Neutrophil (primary cell): ENCODE measurements at regions not wholly inside any gene's neighbourhood (a gene's known extent, or its start where the extent isn't known, plus 50 kb on each side); places are given as distances from the start of the nearest gene placed in this dataset.

ENCODE experiments used
- H3K27ac ChIP-seq: fragments of 200-600 bp; sonication (generic); 2 replicates; pipeline ENCODE4 v1.5.1; 2016; ENCODE audit warnings: mild to moderate bottlenecking, moderate library complexity
- H3K27me3 ChIP-seq: fragments of 200-600 bp; sonication (generic); 2 replicates; pipeline ENCODE4 v1.6.0; 2016; ENCODE audit warnings: mild to moderate bottlenecking
- H3K36me3 ChIP-seq: fragments of 200-600 bp; sonication (generic); 2 replicates; pipeline ENCODE4 v1.5.1; 2017
- H3K4me1 ChIP-seq, 2 experiments: fragments of 200-600 bp in 1 of 2; sonication (generic) in 1 of 2; 1 replicate in 1 of 2; 2 replicates in 1 of 2; pipeline versions ENCODE4 v1.5.1 to v1.6.1; 2013 to 2016; ENCODE audit warnings: low read depth in 1 of 2, low read length in 1 of 2, mild to moderate bottlenecking in 1 of 2, moderate library complexity in 1 of 2; ENCODE audit not compliant: control insufficient read depth in 1 of 2, insufficient read depth in 1 of 2
- H3K4me3 ChIP-seq, 2 experiments: fragments of 200-600 bp in 1 of 2; sonication (generic) in 1 of 2; 1 replicate in 1 of 2; 2 replicates in 1 of 2; pipeline ENCODE4 v1.5.1; 2013 to 2016; ENCODE audit warnings: low read depth in 1 of 2, low read length in 1 of 2, mild to moderate bottlenecking in 1 of 2, moderate library complexity in 1 of 2
- H3K9me3 ChIP-seq: fragments of 200-600 bp; sonication (generic); 2 replicates; pipeline ENCODE4 v1.5.1; 2016
- TF ChIP-seq, protein P1 (sequence below): fragments of 200-600 bp; sonication (generic); IDR thresholded peaks from 2 replicates; pipeline ENCODE4 v1.5.1; 2016; ENCODE audit warnings: antibody characterized with exemption

DNA sequence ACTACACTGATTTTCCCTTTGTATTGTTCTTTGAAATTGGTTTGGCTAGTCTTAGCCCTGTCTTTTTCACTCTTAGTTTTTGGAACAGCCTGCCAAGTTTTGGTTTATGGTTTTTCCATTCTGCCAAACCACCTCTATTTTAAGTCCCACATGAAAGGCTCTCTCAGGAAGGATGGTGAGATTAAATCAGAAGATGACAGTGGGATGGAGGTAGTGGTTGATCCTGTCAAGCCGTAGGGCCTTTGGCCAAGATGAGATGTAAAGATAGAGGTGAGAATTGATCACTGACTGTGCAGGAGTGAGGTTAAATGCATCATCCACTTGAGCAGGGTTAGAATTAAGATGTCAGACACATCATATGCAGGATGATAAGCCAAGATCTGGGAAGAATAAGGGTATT, 948.5 kb downstream of the SLC4A3 start:
- TF ChIP-seq, protein P1, sequence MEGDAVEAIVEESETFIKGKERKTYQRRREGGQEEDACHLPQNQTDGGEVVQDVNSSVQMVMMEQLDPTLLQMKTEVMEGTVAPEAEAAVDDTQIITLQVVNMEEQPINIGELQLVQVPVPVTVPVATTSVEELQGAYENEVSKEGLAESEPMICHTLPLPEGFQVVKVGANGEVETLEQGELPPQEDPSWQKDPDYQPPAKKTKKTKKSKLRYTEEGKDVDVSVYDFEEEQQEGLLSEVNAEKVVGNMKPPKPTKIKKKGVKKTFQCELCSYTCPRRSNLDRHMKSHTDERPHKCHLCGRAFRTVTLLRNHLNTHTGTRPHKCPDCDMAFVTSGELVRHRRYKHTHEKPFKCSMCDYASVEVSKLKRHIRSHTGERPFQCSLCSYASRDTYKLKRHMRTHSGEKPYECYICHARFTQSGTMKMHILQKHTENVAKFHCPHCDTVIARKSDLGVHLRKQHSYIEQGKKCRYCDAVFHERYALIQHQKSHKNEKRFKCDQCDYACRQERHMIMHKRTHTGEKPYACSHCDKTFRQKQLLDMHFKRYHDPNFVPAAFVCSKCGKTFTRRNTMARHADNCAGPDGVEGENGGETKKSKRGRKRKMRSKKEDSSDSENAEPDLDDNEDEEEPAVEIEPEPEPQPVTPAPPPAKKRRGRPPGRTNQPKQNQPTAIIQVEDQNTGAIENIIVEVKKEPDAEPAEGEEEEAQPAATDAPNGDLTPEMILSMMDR, result no peak
- no peak overlapping the region for H3K4me3 ChIP-seq
- H3K4me1 ChIP-seq, result no peaks in the 10 kb centered on the region
- no peaks in the 10 kb centered on the region for H3K36me3 ChIP-seq
- peaks cover 6% of the 10 kb centered on the region for H3K9me3 ChIP-seq
- no peak overlapping the region for H3K27ac ChIP-seq
- no peaks in the 10 kb centered on the region for H3K27me3 ChIP-seq

DNA sequence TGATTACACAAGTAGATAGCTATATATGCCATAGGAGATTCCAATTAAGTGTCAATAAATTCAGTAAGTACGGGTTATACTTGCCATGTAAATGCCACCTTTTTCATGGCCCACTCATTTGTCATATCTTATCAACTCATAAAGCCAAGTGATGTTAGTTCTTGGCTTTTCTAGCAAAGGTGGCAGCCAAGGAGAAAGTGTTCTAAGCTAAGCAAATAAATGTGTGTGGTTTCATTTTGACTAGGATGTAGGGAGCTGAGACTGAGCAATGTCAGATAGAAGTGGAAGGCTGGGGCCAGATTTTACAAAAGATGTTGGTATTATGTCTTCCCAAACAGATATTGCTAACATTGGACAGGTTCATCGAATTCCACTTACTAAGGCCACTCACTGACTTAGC, 952.0 kb downstream of the SLC4A3 start:
- no peak overlapping the region for H3K4me3 ChIP-seq
- TF ChIP-seq, protein P1, result no peak
- H3K36me3 ChIP-seq, result no peaks in the 10 kb centered on the region
- no peaks in the 10 kb centered on the region for H3K27me3 ChIP-seq
- no peak overlapping the region for H3K27ac ChIP-seq
- peaks cover 6% of the 10 kb centered on the region for H3K9me3 ChIP-seq
- H3K4me1 ChIP-seq, result no peaks in the 10 kb centered on the region

DNA sequence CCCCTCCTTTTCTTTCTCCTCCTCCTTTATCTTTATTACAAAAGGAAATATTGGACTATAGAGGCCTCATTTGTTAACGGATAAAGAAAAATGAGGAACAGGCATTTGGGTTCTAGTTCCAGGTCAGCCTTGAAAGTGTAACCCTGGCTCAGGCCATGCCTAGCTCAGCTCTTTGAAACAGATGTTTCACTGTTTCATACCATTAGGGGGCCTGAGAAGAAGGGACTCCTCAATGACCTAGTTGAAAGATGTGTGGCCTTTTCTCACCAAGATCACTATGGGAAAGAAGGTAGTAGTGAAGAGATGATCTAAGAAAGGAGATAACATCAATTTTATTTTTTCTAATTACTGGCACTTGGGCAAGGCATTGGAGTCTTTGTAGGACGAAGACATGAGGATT, 952.7 kb downstream of the SLC4A3 start:
- peaks cover 6% of the 10 kb centered on the region for H3K9me3 ChIP-seq

DNA sequence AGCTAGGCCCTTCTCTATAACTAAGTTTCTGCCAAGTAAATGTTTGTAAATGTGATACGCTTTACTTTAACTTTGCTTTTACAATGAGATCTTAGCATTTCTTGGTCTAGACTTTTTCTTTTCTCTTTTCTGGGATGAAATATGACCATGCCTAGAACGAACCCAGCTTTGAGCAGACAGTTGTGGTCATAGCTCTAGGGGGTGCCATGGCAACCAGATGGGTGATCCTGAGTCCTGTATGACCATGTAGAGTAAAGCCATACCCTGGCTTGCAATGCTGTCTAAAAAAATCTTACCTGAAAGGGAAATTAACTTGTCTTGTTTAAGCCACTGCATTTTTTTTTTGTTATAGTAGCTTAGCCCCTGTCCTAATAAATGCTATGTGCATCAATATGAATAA, 956.3 kb downstream of the SLC4A3 start:
- H3K9me3 ChIP-seq, result no peaks in the 10 kb centered on the region
- TF ChIP-seq, protein P1, result no peak
- H3K27ac ChIP-seq, result no peak overlapping the region
- H3K36me3 ChIP-seq, result no peaks in the 10 kb centered on the region
- no peak overlapping the region for H3K4me3 ChIP-seq
- no peaks in the 10 kb centered on the region for H3K4me1 ChIP-seq
- H3K27me3 ChIP-seq, result no peaks in the 10 kb centered on the region

More for the DNA sequence above, 952.7 kb downstream of the SLC4A3 start:
- H3K27ac ChIP-seq, result no peak overlapping the region
- H3K4me3 ChIP-seq, result no peak overlapping the region
- H3K27me3 ChIP-seq, result no peaks in the 10 kb centered on the region
- no peaks in the 10 kb centered on the region for H3K36me3 ChIP-seq
- H3K4me1 ChIP-seq, result no peaks in the 10 kb centered on the region
- TF ChIP-seq, protein P1, result no peak

DNA sequence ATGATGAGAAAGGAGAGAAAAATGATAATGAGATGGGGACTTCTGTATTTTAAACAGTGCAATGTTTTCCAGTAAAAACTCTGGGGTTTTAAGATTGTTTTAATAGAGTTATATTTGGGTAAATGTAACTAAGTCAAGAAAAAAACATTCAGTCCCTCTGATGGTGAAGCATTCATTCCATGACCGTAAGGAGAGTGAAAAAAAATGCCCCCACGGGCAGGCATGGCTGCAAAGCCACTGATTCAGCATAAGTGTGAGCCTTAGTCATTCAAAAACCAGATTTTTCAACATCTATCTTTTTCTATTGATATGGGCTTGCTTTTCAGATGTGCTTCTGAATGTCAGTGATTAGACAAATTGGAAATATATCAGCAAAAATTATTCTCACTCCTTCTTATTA, 957.8 kb downstream of the SLC4A3 start:
- TF ChIP-seq, protein P1, result no peak
- Histone ChIP-seq H3K36me3 (no peaks in the 10 kb centered on the region), H3K9me3 (no peaks in the 10 kb centered on the region), H3K27ac (no peak overlapping the region), H3K4me3 (no peak overlapping the region), H3K4me1 (no peaks in the 10 kb centered on the region), H3K27me3 (no peaks in the 10 kb centered on the region)

DNA sequence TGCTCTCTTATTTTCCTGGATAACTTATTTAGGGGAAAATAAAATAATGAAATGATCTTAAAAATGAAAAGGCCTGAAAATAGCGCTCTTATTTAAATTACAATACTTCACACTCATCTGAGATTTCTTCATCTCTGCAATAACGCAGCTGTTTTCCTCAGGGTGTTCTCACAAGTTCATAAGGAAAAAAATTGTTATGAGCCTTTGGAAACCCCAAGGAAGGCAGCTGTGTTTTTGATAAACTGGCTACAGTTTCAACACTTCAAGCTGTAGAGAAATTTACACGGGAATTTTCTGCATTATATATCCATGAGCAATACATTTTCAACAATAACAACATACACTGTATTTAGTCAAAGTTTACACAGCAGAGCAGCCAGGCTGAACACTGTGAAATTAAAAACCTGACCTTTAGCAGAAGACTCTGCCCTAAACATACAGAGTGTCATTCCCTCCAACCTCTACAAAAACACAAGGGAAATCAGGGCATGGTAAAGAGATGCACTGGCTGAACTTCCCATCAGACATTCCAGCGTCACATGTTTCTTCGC, 959.6 kb downstream of the SLC4A3 start:
- H3K9me3 ChIP-seq, result no peaks in the 10 kb centered on the region
- no peaks in the 10 kb centered on the region for H3K27me3 ChIP-seq
- no peak overlapping the region for H3K27ac ChIP-seq
- TF ChIP-seq, protein P1, result no peak
- no peaks in the 10 kb centered on the region for H3K36me3 ChIP-seq
- H3K4me1 ChIP-seq, result no peaks in the 10 kb centered on the region
- no peak overlapping the region for H3K4me3 ChIP-seq
